PFSK-1 (cell line): ENCODE measurements at regions not wholly inside any gene's neighbourhood (a gene's known extent, or its start where the extent isn't known, plus 50 kb on each side); places are given as distances from the start of the nearest gene placed in this dataset.

Source experiments
- POLR2AphosphoS5 ChIP-seq: IDR thresholded peaks from 2 replicates; pipeline ENCODE4 v1.6.1; 2012; ENCODE audit warnings: low read depth, mild to moderate bottlenecking, control low read depth, low read length, moderate library complexity
- SIN3A ChIP-seq: IDR thresholded peaks from 2 replicates; pipeline ENCODE4 v1.6.1; 2012; ENCODE audit warnings: mild to moderate bottlenecking, low read length, moderate library complexity, borderline replicate concordance; ENCODE audit not compliant: insufficient read depth

GRCh38 chr11:127559978-127560377 is 559.4 kb upstream of the KIRREL3 start:
- TF ChIP-seq POLR2AphosphoS5 = no peak
- TF ChIP-seq SIN3A = no peak
